LNCAP (cell line): ENCODE measurements at regions not wholly inside any gene's neighbourhood (a gene's known extent, or its start where the extent isn't known, plus 50 kb on each side); places are given as distances from the start of the nearest gene placed in this dataset.

ENCODE experiments used
- TF ChIP-seq, protein P1 (sequence below): fragments of 450-650 bp; IDR thresholded peaks from 2 replicates; pipeline ENCODE4 v1.5.1; 2017; ENCODE audit warnings: mild to moderate bottlenecking

DNA sequence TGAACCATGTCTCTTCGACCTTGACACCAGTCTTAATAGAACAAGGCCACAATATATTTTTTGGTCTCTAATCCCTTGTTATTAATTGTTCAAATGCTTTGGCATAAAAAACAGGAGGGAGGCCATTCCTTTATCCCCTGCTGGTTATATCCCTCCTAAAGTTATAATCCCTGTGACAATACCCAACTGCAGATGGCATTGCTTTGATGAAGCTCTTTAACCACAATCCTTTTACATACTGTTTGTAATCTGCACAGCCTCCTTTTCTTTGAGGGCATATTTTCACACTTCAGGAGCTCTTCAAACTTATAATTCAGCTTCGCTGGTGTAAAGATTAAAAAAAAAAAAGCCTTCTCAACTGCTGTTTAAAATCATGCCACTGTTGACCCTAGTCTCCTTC is 919.0 kb downstream of the EPHA3 start:
- TF ChIP-seq, protein P1, sequence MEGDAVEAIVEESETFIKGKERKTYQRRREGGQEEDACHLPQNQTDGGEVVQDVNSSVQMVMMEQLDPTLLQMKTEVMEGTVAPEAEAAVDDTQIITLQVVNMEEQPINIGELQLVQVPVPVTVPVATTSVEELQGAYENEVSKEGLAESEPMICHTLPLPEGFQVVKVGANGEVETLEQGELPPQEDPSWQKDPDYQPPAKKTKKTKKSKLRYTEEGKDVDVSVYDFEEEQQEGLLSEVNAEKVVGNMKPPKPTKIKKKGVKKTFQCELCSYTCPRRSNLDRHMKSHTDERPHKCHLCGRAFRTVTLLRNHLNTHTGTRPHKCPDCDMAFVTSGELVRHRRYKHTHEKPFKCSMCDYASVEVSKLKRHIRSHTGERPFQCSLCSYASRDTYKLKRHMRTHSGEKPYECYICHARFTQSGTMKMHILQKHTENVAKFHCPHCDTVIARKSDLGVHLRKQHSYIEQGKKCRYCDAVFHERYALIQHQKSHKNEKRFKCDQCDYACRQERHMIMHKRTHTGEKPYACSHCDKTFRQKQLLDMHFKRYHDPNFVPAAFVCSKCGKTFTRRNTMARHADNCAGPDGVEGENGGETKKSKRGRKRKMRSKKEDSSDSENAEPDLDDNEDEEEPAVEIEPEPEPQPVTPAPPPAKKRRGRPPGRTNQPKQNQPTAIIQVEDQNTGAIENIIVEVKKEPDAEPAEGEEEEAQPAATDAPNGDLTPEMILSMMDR = no peak

DNA sequence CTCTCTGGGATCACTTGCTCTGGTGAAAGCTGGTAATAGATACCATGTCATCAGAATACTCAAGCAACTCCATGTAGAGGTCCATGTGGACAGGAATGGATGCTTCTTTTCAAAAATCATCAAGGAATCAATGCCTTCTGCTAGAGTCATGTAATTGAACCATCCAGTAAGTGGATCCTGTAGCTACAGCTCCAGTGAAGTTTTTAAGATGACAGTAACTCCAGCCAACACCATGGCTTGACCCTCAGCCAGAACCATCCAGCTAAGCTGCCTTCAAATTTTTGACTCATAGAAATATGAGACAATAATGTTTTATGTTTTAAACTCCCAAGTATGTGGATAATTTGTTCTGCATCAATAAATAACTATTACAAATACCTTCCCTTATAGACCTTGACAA is 923.7 kb downstream of the EPHA3 start:
- TF ChIP-seq, protein P1 = no peak

DNA sequence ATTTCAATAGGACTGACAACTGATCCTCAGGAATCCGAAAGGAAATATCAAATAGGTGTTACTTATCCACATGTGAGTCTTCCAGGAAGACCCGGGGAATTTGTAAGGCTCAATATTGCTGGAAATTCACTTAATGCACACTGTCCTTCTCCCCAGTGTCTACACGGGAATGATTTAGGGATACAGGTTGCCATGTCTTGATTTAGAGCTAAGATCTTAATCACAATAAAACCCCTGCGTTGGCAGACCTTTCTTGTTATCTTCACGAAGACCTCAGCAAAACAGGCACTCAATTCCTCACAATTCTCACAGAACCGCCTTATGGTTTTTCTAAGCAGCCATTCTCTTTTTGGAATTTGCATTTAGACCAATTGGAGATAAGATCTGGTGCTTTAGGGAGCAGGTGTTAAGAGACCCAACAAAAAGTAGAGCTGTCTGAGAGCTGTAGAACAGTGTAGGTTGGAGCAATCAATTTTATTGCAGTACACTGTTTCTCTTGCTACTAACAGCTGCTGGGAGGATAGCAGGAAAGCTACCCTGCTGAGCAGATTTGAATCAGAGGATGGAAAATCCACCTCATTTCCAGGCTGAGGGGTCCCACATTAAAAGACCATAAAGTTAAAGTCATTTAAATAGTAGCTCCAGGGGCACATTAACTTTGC is 925.7 kb downstream of the EPHA3 start:
- TF ChIP-seq, protein P1 = no peak

DNA sequence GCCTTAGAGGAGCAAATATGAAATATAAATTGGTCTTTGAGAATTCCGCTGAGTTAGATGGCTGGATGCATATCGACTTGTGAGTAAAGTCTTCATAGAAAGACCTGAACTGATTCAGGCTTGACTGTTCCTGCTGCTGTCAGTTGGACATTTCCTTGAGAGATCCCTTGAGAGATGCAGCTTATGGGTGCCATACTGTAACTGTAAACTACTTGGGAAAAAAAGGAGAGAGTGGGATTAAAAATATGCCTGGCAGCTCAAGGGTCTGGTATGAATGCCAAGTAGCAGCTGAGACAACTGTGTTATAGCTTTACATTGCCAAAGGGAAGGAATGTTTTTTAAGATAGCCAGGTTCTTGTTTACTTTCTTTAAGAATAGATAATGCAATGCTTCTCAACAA is 926.6 kb downstream of the EPHA3 start:
- TF ChIP-seq, protein P1 = no peak

- TF ChIP-seq, protein P1 = no peak
These were observed 928.2 kb downstream of the EPHA3 start for GRCh38 chr3:90035643-90036042.

DNA sequence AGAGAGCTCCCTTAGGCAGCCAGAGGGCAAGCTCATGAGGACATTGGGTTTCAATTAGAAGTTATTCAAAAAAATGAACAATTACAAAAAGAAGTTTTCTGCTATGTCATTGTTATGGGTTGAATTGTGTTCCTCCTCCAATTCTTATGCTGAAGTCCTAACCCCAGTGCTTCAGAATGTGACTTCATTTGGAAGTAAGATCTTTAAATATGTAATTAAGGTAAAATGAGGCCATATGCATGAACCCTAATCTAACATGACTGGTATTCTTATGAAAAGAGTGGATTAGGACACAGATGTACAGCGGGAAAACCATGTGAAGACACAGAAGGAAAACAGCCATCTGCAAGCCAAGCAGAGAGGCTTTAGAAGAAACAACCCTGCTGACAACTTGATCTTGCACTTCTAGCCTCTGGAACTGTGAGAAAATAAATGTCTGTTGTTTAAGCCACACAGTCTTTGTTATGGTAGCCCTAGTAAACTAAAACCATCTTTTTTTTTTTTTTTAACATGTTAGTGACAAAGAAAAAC is 929.6 kb downstream of the EPHA3 start:
- TF ChIP-seq, protein P1 = no peak

DNA sequence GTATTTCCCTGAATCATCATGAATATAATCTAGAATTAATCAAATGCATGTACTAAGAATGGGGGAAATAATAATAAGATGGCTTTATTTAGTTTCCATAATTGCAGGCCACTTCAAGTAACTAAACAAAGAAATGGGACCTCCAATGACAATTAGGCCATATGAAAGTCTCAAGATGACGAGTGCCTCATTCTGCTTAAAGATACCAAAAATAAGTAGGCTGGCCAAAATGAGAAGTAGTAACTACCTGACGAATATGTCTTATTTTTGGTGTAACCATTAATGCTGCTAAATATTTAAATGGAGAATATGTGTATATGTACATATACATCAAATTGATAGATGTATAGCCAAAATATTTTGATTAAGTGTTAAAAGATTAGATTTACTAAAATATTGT is 932.6 kb downstream of the EPHA3 start:
- TF ChIP-seq, protein P1 = no peak

DNA sequence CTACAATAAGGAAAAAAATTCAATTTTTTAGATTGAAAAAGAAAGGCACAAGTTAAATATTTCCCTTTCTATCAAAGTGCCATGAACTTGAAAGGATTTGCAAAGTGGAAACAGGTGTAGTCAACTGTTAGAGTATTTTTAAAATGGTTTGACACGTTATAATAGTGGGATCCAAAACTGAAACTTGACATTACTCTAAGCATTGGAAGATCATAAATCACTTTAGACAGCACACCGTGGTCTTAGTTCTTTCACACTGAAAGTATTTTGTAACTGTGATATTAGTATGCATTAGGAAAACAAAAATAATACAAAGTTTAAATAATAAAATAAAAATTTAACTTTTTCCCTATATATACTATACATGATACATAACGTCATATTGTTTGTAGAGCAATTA is 933.1 kb downstream of the EPHA3 start:
- TF ChIP-seq, protein P1 = no peak
